K562 (cell line): ENCODE measurements at regions not wholly inside any gene's neighbourhood (a gene's known extent, or its start where the extent isn't known, plus 50 kb on each side); places are given as distances from the start of the nearest gene placed in this dataset.

Source experiments
- ATAC-seq: fragments of 200-7000 bp; cut with Tn5 transposase; 3 replicates; pipeline ENCODE4 v1.9.1; 2020; ENCODE audit warnings: moderate library complexity
- BruUV-seq: library from RNA; stranded (reverse); fragments of 400-500 nt; replicated peaks from 2 replicates; lab custom pipeline; 2021; lab: Mats Ljungman, UMichigan
- CTCF ChIA-PET: fragments of 300-600 bp; formaldehyde crosslinking; extraction: SDS; loops from one replicate; lab custom pipeline; 2021; ENCODE audit warnings: low intra/inter-chr PET ratio; lab: Yijun Ruan, JAX
- POLR2A ChIA-PET: fragments of 300-600, 350-650 bp; sonication (Branson Sonifier 250); formaldehyde crosslinking; extraction: SDS; loops from one replicate; lab custom pipeline; 2021; ENCODE audit warnings: antibody characterized with exemption, inconsistent platforms; lab: Yijun Ruan, JAX
- DNase-seq, 4 experiments: peaks; one replicate each; pipeline versions ENCODE4 v3.0.0 to v3.0.0-alpha.2; 2011 to 2018; ENCODE audit warnings: low spot score in 3 of 4, mixed read lengths in 3 of 4; ENCODE audit errors: extremely low read depth in 1 of 4
- FAIRE-seq: peaks from 2 replicates; lab custom pipeline; 2011; peaks lifted over from hg19 to GRCh38; lab: Jason Lieb, UNC
- H2AFZ ChIP-seq: 2 replicates; pipeline ENCODE4 v1.6.0; 2011; ENCODE audit warnings: low read depth, low read length, control low read depth, inconsistent platforms
- H3K27ac ChIP-seq: fragments of 200-600 bp; 3 replicates; pipeline ENCODE4 v1.8.0; 2011; ENCODE audit warnings: low read depth, mild to moderate bottlenecking, control low read depth, inconsistent platforms, low read length, moderate library complexity, mixed read lengths; ENCODE audit errors: extremely low read depth
- H3K27me3 ChIP-seq, 2 experiments: fragments of 300-600 bp in 1 of 2; 2 replicates in 1 of 2; 3 replicates in 1 of 2; pipeline versions ENCODE4 v1.6.0 to v1.8.0; 2011; ENCODE audit warnings: inconsistent platforms in 2 of 2, low read length in 2 of 2, mild to moderate bottlenecking in 1 of 2, mixed read lengths in 1 of 2, moderate library complexity in 1 of 2; ENCODE audit not compliant: control insufficient read depth in 2 of 2, insufficient read depth in 2 of 2
- H3K36me3 ChIP-seq: fragments of 300-600 bp; 3 replicates; pipeline ENCODE4 v1.8.0; 2011; ENCODE audit warnings: mild to moderate bottlenecking, low read length, inconsistent platforms; ENCODE audit not compliant: control insufficient read depth, insufficient read depth
- H3K4me1 ChIP-seq, 2 experiments: fragments of 200-600 bp in 1 of 2; replicated peaks in 1 of 2; 2 replicates in 1 of 2; 3 replicates in 1 of 2; pipeline versions ENCODE4 v1.5.1 to v1.8.0; 2011; ENCODE audit warnings: inconsistent platforms in 2 of 2, low read length in 2 of 2, mild to moderate bottlenecking in 1 of 2, mixed read lengths in 1 of 2, moderate library complexity in 1 of 2; ENCODE audit not compliant: control insufficient read depth in 2 of 2, insufficient read depth in 2 of 2
- H3K4me2 ChIP-seq: 2 replicates; pipeline ENCODE4 v1.6.1; 2011; ENCODE audit warnings: low read length, control low read depth, inconsistent platforms, mixed read lengths; ENCODE audit not compliant: insufficient read depth
- H3K4me3 ChIP-seq: fragments of 200-600 bp; sonication (generic), shearing (Covaris generic); 2 replicates; pipeline ENCODE4 v1.5.1; 2016; ENCODE audit warnings: control low read depth, inconsistent platforms
- H3K79me2 ChIP-seq: fragments of 200-600 bp; 3 replicates; pipeline ENCODE4 v1.8.0; 2011; ENCODE audit warnings: low read length, inconsistent platforms; ENCODE audit not compliant: control insufficient read depth, insufficient read depth
- H3K9ac ChIP-seq, 2 experiments: 2 replicates each; pipeline versions ENCODE4 v1.6.0 to v1.6.1; 2011; ENCODE audit warnings: low read depth in 2 of 2, low read length in 2 of 2, control low read depth in 1 of 2, inconsistent platforms in 1 of 2, mild to moderate bottlenecking in 1 of 2, mixed read lengths in 1 of 2; ENCODE audit not compliant: insufficient read depth in 1 of 2
- H3K9me1 ChIP-seq: one replicate; pipeline ENCODE4 v1.6.0; 2011; ENCODE audit warnings: inconsistent platforms, mild to moderate bottlenecking, low read length, moderate library complexity; ENCODE audit not compliant: control insufficient read depth, insufficient read depth
- H3K9me3 ChIP-seq: replicated peaks from 2 replicates; pipeline ENCODE4 v1.5.1; 2011; ENCODE audit warnings: low read depth, low read length, inconsistent platforms; ENCODE audit not compliant: control insufficient read depth, insufficient read depth
- H4K20me1 ChIP-seq: replicated peaks from 2 replicates; pipeline ENCODE4 v1.6.1; 2011; ENCODE audit warnings: low read length, inconsistent platforms, mixed read lengths; ENCODE audit not compliant: control insufficient read depth, insufficient read depth
- CAMTA2 ChIP-seq: fragments of 250-450 bp; sonication (Bioruptor Pico); conservative IDR thresholded peaks from 2 replicates; pipeline ENCODE4 v1.5.1; 2022
- CBX2 ChIP-seq: fragments of 200-600 bp; sonication (generic); IDR thresholded peaks from one replicate; pipeline ENCODE4 v1.6.1; 2012; ENCODE audit warnings: mild to moderate bottlenecking, low read length, inconsistent platforms; ENCODE audit not compliant: insufficient read depth, poor library complexity, severe bottlenecking
- DACH1 ChIP-seq: fragments of 450-650 bp; IDR thresholded peaks from 2 replicates; pipeline ENCODE4 v1.6.1; 2018; ENCODE audit not compliant: partially characterized antibody
- GTF2F1 ChIP-seq: IDR thresholded peaks from 2 replicates; pipeline ENCODE4 v1.6.1; 2011; ENCODE audit warnings: low read depth, low read length, improper control_type of control experiment
- HMBOX1 ChIP-seq: sonication (generic); IDR thresholded peaks from 2 replicates; pipeline ENCODE4 v1.6.1; 2016
- KAT2B ChIP-seq: IDR thresholded peaks from one replicate; pipeline ENCODE4 v1.6.1; 2012; ENCODE audit warnings: low read depth, mild to moderate bottlenecking, control low read depth, inconsistent platforms, low read length, moderate library complexity
- RAD21 ChIP-seq, 2 experiments: fragments of 250-450 bp in 1 of 2; fragments of 450-650 bp in 1 of 2; sonication (Bioruptor Pico) in 1 of 2; formaldehyde crosslinking in 1 of 2; IDR thresholded peaks in 1 of 2; conservative IDR thresholded peaks in 1 of 2; 2 replicates each; pipeline versions ENCODE4 v1.4.0 to v1.8.0; 2020 to 2022; ENCODE audit warnings: mild to moderate bottlenecking in 2 of 2, moderate library complexity in 1 of 2
- TFAP4 ChIP-seq: sonication (generic); formaldehyde crosslinking; IDR thresholded peaks from 2 replicates; pipeline ENCODE4 v1.8.0; 2022; ENCODE audit warnings: missing genetic modification reagents, mild to moderate bottlenecking, moderate library complexity, borderline replicate concordance
- WGBS: fragments of 100-300 bp; shearing (Covaris generic); methylation state at CpG from one replicate; pipeline ENCODE4 v1.1.6; 2016; ENCODE audit warnings: low coverage, mixed read lengths; ENCODE audit not compliant: insufficient coverage; ENCODE audit errors: missing lambda C conversion rate; 5-methylcytosine and 5-hydroxymethylcytosine counted together
- in situ Hi-C: fragments of 300-500 bp; cut with MboI; formaldehyde crosslinking; loops from 4 replicates; pipeline ENCODE4 v1.15.0; 2018; ENCODE audit warnings: inconsistent platforms, mixed read lengths
- intact Hi-C: fragments of 100-400 bp; cut with micrococcal nuclease; formaldehyde crosslinking; loops from 2 replicates; pipeline ENCODE4 v1.14.2; 2022
- TF ChIP-seq, protein P1 (sequence below), 3 experiments: IDR thresholded peaks in 2 of 3; conservative IDR thresholded peaks in 1 of 3; 2 replicates each; pipeline ENCODE4 v1.5.1; 2011 to 2012; ENCODE audit warnings: low read length in 3 of 3, mild to moderate bottlenecking in 3 of 3, control low read depth in 2 of 3, improper control_type of control experiment in 1 of 3, inconsistent platforms in 1 of 3, low read depth in 1 of 3, mixed read lengths in 1 of 3, moderate library complexity in 1 of 3; ENCODE audit not compliant: insufficient read depth in 2 of 3

DNA sequence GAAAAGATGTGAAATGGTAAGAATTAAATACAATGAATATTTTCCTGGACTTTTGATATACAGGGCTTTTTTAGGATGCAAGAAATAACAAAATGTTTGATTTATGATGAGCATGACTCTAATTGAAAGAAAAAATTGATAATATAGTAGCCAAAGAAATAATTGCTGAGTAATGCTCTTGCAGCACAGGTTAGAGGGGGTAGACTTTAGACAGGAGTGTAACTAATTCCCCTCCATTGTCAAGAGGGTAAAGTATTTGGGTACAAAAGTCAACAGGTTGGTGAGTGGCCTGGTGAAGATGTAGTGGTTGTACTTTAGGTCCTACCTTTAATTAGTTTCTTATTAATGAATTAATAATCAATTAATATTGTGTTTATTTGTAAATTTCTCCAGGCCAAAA is 912.3 kb downstream of the KCNJ2 start:
- H3K9me3 ChIP-seq = no peaks in the 10 kb centered on the region
- H3K27me3 ChIP-seq = no peaks in the 10 kb centered on the region
- no peaks in the 10 kb centered on the region for H3K79me2 ChIP-seq
- in situ Hi-C loops (no loop called here), intact Hi-C loops (no loop called here)
- H2AFZ ChIP-seq = no peak overlapping the region
- DNase-seq = no peak
- H3K9me1 ChIP-seq = no peaks in the 10 kb centered on the region
- ChIA-PET CTCF (no interaction called here), POLR2A (no interaction called here)
- TF ChIP-seq HMBOX1 (no peak), DACH1 (peak; percentile 42), GTF2F1 (no peak), KAT2B (no peak), CBX2 (no peak)
- no peak for ATAC-seq
- no peak overlapping the region for H3K27ac ChIP-seq
- no peak overlapping the region for H3K4me2 ChIP-seq
- no peaks in the 10 kb centered on the region for H4K20me1 ChIP-seq
- no peaks in the 10 kb centered on the region for H3K4me1 ChIP-seq
- FAIRE-seq = no peak
- H3K36me3 ChIP-seq = no peaks in the 10 kb centered on the region
- no peak overlapping the region for H3K4me3 ChIP-seq
- BruUV-seq = no TSS peak
- H3K9ac ChIP-seq = no peak overlapping the region

- BruUV-seq = no TSS peak
- CTCF ChIA-PET = no interaction called here
- no peaks in the 10 kb centered on the region for H4K20me1 ChIP-seq
- no peaks in the 10 kb centered on the region for H3K36me3 ChIP-seq
- H3K9ac ChIP-seq = no peak overlapping the region
- no peaks in the 10 kb centered on the region for H3K9me1 ChIP-seq
- 3% methylated on average over 5 of the region's 5 CpGs for WGBS
- DNase-seq (peak; percentile 5 to 13 (median 6)), FAIRE-seq (no peak), ATAC-seq (no peak)
- no peak overlapping the region for H3K27ac ChIP-seq
- no peaks in the 10 kb centered on the region for H3K4me1 ChIP-seq
- in situ Hi-C loops (no loop called here), intact Hi-C loops (no loop called here)
- H3K79me2 ChIP-seq = no peaks in the 10 kb centered on the region
- no peaks in the 10 kb centered on the region for H3K27me3 ChIP-seq
- no peaks in the 10 kb centered on the region for H3K9me3 ChIP-seq
- H3K4me2 ChIP-seq = no peak overlapping the region
- POLR2A ChIA-PET = no interaction called here
- H2AFZ ChIP-seq = no peak overlapping the region
- H3K4me3 ChIP-seq = no peak overlapping the region
- TF ChIP-seq CAMTA2 (CRISPR knock-in tag) (no peak), RAD21 (CRISPR knock-in tag; conservative IDR thresholded peaks at IDR 0.05 in 1 of 2, IDR thresholded peaks at IDR 0.05 in 1 of 2) (peak in 1 of 2 experiments; percentile 17; a peak in 1 of 4 replicates), TFAP4 (CRISPR knock-in tag) (no peak)
- TF ChIP-seq, protein P1, sequence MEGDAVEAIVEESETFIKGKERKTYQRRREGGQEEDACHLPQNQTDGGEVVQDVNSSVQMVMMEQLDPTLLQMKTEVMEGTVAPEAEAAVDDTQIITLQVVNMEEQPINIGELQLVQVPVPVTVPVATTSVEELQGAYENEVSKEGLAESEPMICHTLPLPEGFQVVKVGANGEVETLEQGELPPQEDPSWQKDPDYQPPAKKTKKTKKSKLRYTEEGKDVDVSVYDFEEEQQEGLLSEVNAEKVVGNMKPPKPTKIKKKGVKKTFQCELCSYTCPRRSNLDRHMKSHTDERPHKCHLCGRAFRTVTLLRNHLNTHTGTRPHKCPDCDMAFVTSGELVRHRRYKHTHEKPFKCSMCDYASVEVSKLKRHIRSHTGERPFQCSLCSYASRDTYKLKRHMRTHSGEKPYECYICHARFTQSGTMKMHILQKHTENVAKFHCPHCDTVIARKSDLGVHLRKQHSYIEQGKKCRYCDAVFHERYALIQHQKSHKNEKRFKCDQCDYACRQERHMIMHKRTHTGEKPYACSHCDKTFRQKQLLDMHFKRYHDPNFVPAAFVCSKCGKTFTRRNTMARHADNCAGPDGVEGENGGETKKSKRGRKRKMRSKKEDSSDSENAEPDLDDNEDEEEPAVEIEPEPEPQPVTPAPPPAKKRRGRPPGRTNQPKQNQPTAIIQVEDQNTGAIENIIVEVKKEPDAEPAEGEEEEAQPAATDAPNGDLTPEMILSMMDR (IDR thresholded peaks at IDR 0.05 in 2 of 3, conservative IDR thresholded peaks at IDR 0.05 in 1 of 3; ENCODE audit: insufficient read depth in 2 of 3, low read depth in 1 of 3, low read length in 3 of 3) = 0 out of 6 replicates have a peak, but pooled peaks of 1 of the 3 experiments have one; percentile 19
Measured at GRCh38 chr17:71084219-71084618, 914.9 kb downstream of the KCNJ2 start.
